ENCODE measurements at regions not wholly inside any gene's neighbourhood (a gene's known extent, or its start where the extent isn't known, plus 50 kb on each side); places are given as distances from the start of the nearest gene placed in this dataset.

DNA sequence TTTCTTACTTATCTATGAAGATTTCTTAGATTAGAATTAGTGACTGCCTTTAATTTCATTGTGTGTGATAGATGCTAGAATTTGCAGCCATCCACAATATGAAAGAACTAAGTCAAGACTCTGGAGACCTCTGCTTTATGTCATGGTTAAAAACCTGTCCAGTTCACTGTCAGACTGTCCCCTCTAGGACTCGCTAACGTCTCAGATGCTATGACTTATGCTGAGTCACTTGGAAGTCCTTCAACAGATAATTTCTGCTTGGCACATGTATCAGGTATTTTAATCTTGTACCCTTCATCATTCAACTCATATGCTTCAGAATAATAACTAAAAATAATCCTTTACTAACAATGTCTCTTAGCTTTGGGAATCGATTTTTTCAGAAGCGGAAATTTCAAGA lies 230.5 kb upstream of the DMAC1 start:
- TF ChIP-seq POLR2A (IDR thresholded peaks at IDR 0.05) (no peak), EP300 (IDR thresholded peaks at IDR 0.05; ENCODE audit: low read depth) (no peak), POLR2AphosphoS5 (IDR thresholded peaks at IDR 0.05) (no peak)
- TF ChIP-seq, protein P1, sequence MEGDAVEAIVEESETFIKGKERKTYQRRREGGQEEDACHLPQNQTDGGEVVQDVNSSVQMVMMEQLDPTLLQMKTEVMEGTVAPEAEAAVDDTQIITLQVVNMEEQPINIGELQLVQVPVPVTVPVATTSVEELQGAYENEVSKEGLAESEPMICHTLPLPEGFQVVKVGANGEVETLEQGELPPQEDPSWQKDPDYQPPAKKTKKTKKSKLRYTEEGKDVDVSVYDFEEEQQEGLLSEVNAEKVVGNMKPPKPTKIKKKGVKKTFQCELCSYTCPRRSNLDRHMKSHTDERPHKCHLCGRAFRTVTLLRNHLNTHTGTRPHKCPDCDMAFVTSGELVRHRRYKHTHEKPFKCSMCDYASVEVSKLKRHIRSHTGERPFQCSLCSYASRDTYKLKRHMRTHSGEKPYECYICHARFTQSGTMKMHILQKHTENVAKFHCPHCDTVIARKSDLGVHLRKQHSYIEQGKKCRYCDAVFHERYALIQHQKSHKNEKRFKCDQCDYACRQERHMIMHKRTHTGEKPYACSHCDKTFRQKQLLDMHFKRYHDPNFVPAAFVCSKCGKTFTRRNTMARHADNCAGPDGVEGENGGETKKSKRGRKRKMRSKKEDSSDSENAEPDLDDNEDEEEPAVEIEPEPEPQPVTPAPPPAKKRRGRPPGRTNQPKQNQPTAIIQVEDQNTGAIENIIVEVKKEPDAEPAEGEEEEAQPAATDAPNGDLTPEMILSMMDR (IDR thresholded peaks at IDR 0.05) = no peak

Data from transverse colon (tissue), 4 donors.